SU-DHL-6 (cell line): ENCODE measurements at regions not wholly inside any gene's neighbourhood (a gene's known extent, or its start where the extent isn't known, plus 50 kb on each side); places are given as distances from the start of the nearest gene placed in this dataset.

Experiments used
- H2AFZ ChIP-seq: fragments of 200-600 bp; sonication (generic); 2 replicates; pipeline ENCODE4 v1.6.1; 2014; ENCODE audit warnings: low read depth, mild to moderate bottlenecking, moderate library complexity, mixed read lengths, antibody characterized with exemption, low read length; ENCODE audit not compliant: severe bottlenecking
- H3F3A ChIP-seq: fragments of 200-600 bp; shearing (Covaris generic); 2 replicates; pipeline ENCODE4 v1.6.0; 2016; ENCODE audit warnings: antibody characterized with exemption, mild to moderate bottlenecking; ENCODE audit not compliant: insufficient read depth
- H3K27ac ChIP-seq: fragments of 200-600 bp; sonication (generic); 2 replicates; pipeline ENCODE4 v1.5.1; 2016; ENCODE audit warnings: low read depth, mild to moderate bottlenecking, low read length, moderate library complexity, mixed read lengths
- H3K27me3 ChIP-seq: fragments of 200-600 bp; sonication (generic), shearing (Covaris generic); 2 replicates; pipeline ENCODE4 v1.6.0; 2014; ENCODE audit warnings: mild to moderate bottlenecking, low read length
- H3K36me3 ChIP-seq: fragments of 200-600 bp; sonication (generic); 2 replicates; pipeline ENCODE4 v1.6.1; 2014; ENCODE audit warnings: mild to moderate bottlenecking, low read length, mixed read lengths
- H3K4me2 ChIP-seq: fragments of 300-600, 200-600 bp; shearing (Covaris generic), sonication (generic); 2 replicates; pipeline ENCODE4 v1.6.0; 2014; ENCODE audit warnings: low read length, low read depth, mild to moderate bottlenecking; ENCODE audit not compliant: poor library complexity, severe bottlenecking
- H3K4me3 ChIP-seq: fragments of 200-600 bp; sonication (generic); 2 replicates; pipeline ENCODE4 v1.5.1; 2014; ENCODE audit warnings: antibody characterized with exemption, low read length, mild to moderate bottlenecking, mixed read lengths; ENCODE audit not compliant: insufficient read depth, poor library complexity, severe bottlenecking
- H3K79me2 ChIP-seq: fragments of 200-600 bp; sonication (generic); 2 replicates; pipeline ENCODE4 v1.6.1; 2014; ENCODE audit warnings: mild to moderate bottlenecking, low read length, moderate library complexity; ENCODE audit not compliant: insufficient read depth
- H3K9ac ChIP-seq: fragments of 200-600 bp; sonication (generic); 2 replicates; pipeline ENCODE4 v1.7.0; 2014; ENCODE audit warnings: mild to moderate bottlenecking, low read length
- H3K9me2 ChIP-seq: fragments of 200-600 bp; sonication (generic); replicated peaks from 2 replicates; pipeline ENCODE4 v1.6.1; 2014; ENCODE audit warnings: low read length; ENCODE audit not compliant: insufficient read depth
- H3K9me3 ChIP-seq: fragments of 200-600 bp; sonication (generic); 2 replicates; pipeline ENCODE4 v1.6.1; 2014; ENCODE audit warnings: low read length, mixed read lengths; ENCODE audit not compliant: insufficient read depth
- H4K20me1 ChIP-seq: fragments of 200-600 bp; sonication (generic); 2 replicates; pipeline ENCODE4 v1.6.1; 2014; ENCODE audit warnings: low read depth, mild to moderate bottlenecking, antibody characterized with exemption, low read length, moderate library complexity, mixed read lengths
- EZH2phosphoT487 ChIP-seq: fragments of 200-600 bp; sonication (generic), shearing (Covaris generic); conservative IDR thresholded peaks from 2 replicates; pipeline ENCODE4 v1.6.1; 2018; ENCODE audit warnings: mild to moderate bottlenecking, antibody characterized with exemption, low read length, moderate library complexity, mixed read lengths
- TF ChIP-seq, protein P1 (sequence below): fragments of 200-600 bp; sonication (generic); IDR thresholded peaks from one replicate; pipeline ENCODE4 v1.5.1; 2017; ENCODE audit warnings: antibody characterized with exemption, mild to moderate bottlenecking, low read length, moderate library complexity; ENCODE audit not compliant: insufficient read depth, poor library complexity, severe bottlenecking

DNA sequence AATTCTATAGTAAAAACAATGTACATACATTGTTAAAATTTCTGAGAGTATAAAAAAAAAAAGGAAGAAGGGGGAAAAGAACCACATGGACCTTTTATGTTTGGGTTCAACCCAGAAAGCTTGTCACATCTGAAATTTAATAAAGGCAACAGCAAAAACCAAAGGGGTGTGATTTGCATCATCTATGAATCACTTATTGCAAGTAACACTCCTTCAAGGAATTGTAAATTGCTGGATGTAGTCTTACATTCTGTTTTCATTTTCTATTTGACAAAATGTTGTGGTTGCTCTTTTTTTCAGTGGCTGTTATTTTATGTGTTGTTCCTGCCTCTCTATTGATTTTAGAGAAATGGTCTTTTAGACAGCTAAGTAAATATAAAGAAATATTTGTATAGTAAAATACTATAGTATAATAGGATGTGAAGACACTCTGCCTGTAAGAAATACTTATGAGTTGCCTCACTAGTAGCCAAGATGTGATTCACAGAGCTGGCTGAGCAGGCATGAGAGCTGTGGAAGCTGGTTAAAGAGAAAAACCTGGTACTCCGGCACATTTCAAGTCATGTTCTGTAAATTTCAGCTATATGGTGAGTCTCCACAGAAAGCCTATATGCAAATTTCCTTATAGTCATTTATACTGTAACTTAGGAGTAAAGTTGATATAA, 131.1 kb upstream of the CNTLN start:
- Histone ChIP-seq H3K27ac (no peak overlapping the region), H3K36me3 (no peaks in the 10 kb centered on the region), H3K79me2 (no peaks in the 10 kb centered on the region), H3K9me2 (no peaks in the 10 kb centered on the region), H3K9me3 (no peaks in the 10 kb centered on the region), H3F3A (no peaks in the 10 kb centered on the region), H3K9ac (no peak overlapping the region), H3K27me3 (no peaks in the 10 kb centered on the region), H2AFZ (no peak overlapping the region), H4K20me1 (no peaks in the 10 kb centered on the region), H3K4me2 (no peak overlapping the region), H3K4me3 (no peak overlapping the region)
- TF ChIP-seq, protein P1, sequence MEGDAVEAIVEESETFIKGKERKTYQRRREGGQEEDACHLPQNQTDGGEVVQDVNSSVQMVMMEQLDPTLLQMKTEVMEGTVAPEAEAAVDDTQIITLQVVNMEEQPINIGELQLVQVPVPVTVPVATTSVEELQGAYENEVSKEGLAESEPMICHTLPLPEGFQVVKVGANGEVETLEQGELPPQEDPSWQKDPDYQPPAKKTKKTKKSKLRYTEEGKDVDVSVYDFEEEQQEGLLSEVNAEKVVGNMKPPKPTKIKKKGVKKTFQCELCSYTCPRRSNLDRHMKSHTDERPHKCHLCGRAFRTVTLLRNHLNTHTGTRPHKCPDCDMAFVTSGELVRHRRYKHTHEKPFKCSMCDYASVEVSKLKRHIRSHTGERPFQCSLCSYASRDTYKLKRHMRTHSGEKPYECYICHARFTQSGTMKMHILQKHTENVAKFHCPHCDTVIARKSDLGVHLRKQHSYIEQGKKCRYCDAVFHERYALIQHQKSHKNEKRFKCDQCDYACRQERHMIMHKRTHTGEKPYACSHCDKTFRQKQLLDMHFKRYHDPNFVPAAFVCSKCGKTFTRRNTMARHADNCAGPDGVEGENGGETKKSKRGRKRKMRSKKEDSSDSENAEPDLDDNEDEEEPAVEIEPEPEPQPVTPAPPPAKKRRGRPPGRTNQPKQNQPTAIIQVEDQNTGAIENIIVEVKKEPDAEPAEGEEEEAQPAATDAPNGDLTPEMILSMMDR, result no peak
- no peak for TF ChIP-seq EZH2phosphoT487

DNA sequence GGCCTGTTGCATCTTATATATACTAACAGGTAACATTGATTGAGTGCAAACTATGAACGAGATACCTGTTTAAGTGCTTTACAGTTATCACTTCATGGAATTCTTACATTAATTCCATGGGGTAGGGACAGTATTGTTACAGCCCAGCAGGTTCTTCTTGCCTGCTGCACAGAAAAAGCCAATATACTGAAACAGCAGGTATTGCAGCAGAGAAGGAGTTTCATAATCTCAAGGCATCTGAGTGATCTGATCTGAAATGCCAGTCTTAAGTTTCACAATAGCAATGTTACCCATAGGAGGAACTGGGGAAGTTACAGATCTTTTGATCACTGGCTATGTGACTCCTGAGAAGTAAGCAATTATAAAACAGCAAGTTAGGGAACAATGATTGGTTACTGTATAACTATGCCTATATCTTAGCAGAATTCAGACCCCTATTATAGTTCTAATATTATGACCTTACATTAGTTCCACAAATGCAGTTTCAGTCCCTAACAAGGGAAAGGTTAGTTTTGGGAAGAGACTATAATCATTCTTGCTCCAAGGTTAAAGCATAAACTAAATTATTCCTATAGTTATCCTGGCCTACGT, 126.5 kb upstream of the BNC2 start:
- Histone ChIP-seq H2AFZ (no peak overlapping the region), H3K36me3 (no peaks in the 10 kb centered on the region), H3K79me2 (no peaks in the 10 kb centered on the region), H3F3A (no peaks in the 10 kb centered on the region), H3K27ac (no peak overlapping the region), H3K4me3 (no peak overlapping the region), H3K9me3 (peaks cover 4% of the 10 kb centered on the region; the same call in 1 of the 2 replicates), H3K27me3 (no peaks in the 10 kb centered on the region), H3K9ac (no peak overlapping the region), H3K4me2 (no peak overlapping the region), H3K9me2 (no peaks in the 10 kb centered on the region), H4K20me1 (no peaks in the 10 kb centered on the region)
- TF ChIP-seq EZH2phosphoT487, result no peak
- TF ChIP-seq, protein P1, result no peak

DNA sequence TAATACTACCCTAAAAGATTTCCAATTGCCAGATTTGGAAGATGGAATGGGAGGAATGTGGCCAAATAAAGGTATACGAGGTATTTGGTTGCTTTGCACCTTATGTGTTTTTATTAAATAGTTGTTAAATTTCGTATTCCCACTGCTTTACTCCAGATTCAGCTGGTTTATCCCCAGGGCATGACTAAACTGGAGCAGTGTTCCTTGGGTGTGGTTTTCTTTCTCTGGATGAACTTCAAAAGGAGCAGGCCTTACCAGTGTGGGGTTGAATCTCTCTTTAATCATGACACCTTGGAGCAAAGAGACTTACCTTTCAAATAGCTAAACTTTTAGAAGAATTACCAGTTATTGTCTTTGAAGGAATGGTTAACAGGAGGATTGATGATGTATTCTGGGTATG, 121.7 kb upstream of the BNC2 start:
- H4K20me1 ChIP-seq, result no peaks in the 10 kb centered on the region
- TF ChIP-seq, protein P1, result no peak
- no peak for TF ChIP-seq EZH2phosphoT487

More for the DNA sequence above, 121.7 kb upstream of the BNC2 start:
- no peak overlapping the region for H3K4me2 ChIP-seq
- H3K4me3 ChIP-seq, result no peak overlapping the region
- no peaks in the 10 kb centered on the region for H3K27me3 ChIP-seq
- H3K79me2 ChIP-seq, result no peaks in the 10 kb centered on the region
- H3K36me3 ChIP-seq, result no peaks in the 10 kb centered on the region
- no peak overlapping the region for H3K27ac ChIP-seq
- peaks cover 4% of the 10 kb centered on the region; the same call in 1 of the 2 replicates for H3K9me3 ChIP-seq
- H3F3A ChIP-seq, result no peaks in the 10 kb centered on the region
- no peak overlapping the region for H3K9ac ChIP-seq
- no peaks in the 10 kb centered on the region for H3K9me2 ChIP-seq
- H2AFZ ChIP-seq, result no peak overlapping the region
